ENCODE measurements at regions not wholly inside any gene's neighbourhood (a gene's known extent, or its start where the extent isn't known, plus 50 kb on each side); places are given as distances from the start of the nearest gene placed in this dataset.

DNA sequence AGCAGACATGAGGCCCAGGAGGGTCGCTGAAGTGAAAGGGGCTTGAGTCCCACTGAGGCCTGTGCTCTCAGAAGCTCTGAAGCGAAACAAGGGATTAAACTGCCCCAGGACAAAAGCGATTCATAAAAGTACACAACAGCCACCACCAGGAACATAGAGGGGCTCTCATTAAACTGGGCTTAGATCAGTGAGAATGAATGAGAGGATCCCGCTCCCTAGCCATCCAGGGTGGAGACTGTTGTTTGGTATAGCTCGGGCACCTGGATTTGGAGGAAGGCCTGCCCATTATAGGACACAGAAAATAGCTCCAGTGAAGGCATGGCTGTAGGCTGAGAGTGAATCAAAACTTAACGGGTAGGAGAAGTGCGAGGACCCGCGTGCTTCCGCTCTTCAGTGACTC lies 91.6 kb upstream of the TAB2 start:
- TF ChIP-seq YY1 (IDR thresholded peaks at IDR 0.05; ENCODE audit: low read depth) (no peak), NFIC (IDR thresholded peaks at IDR 0.05) (no peak), EGR1 (IDR thresholded peaks at IDR 0.05) (no peak), TAF1 (IDR thresholded peaks at IDR 0.05; ENCODE audit: low read depth) (no peak), MAX (IDR thresholded peaks at IDR 0.05) (no peak)
- TF ChIP-seq, protein P1, sequence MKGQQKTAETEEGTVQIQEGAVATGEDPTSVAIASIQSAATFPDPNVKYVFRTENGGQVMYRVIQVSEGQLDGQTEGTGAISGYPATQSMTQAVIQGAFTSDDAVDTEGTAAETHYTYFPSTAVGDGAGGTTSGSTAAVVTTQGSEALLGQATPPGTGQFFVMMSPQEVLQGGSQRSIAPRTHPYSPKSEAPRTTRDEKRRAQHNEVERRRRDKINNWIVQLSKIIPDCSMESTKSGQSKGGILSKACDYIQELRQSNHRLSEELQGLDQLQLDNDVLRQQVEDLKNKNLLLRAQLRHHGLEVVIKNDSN (IDR thresholded peaks at IDR 0.05), result no peak
- TF ChIP-seq, protein P2, sequence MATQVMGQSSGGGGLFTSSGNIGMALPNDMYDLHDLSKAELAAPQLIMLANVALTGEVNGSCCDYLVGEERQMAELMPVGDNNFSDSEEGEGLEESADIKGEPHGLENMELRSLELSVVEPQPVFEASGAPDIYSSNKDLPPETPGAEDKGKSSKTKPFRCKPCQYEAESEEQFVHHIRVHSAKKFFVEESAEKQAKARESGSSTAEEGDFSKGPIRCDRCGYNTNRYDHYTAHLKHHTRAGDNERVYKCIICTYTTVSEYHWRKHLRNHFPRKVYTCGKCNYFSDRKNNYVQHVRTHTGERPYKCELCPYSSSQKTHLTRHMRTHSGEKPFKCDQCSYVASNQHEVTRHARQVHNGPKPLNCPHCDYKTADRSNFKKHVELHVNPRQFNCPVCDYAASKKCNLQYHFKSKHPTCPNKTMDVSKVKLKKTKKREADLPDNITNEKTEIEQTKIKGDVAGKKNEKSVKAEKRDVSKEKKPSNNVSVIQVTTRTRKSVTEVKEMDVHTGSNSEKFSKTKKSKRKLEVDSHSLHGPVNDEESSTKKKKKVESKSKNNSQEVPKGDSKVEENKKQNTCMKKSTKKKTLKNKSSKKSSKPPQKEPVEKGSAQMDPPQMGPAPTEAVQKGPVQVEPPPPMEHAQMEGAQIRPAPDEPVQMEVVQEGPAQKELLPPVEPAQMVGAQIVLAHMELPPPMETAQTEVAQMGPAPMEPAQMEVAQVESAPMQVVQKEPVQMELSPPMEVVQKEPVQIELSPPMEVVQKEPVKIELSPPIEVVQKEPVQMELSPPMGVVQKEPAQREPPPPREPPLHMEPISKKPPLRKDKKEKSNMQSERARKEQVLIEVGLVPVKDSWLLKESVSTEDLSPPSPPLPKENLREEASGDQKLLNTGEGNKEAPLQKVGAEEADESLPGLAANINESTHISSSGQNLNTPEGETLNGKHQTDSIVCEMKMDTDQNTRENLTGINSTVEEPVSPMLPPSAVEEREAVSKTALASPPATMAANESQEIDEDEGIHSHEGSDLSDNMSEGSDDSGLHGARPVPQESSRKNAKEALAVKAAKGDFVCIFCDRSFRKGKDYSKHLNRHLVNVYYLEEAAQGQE (IDR thresholded peaks at IDR 0.05; ENCODE audit: low read depth), result no peak
